HG03135 (cell line): ENCODE measurements at regions not wholly inside any gene's neighbourhood (a gene's known extent, or its start where the extent isn't known, plus 50 kb on each side); places are given as distances from the start of the nearest gene placed in this dataset.
"Not testable (repeated sequence)": the region's sequence is repeated elsewhere in the genome, so short reads cannot be mapped to it uniquely, and the experiment has no call there.

Source experiments
- ATAC-seq: cut with Tn5 transposase; IDR thresholded peaks from one replicate; pipeline ENCODE4 v1.9.1; 2021; ENCODE audit warnings: mild to moderate bottlenecking, moderate library complexity; ENCODE audit not compliant: unreplicated experiment

- ATAC-seq = not testable (repeated sequence)
Measured at GRCh38 chr14:34381304-34381703, 80.7 kb downstream of the SPTSSA start.

GRCh38 chr14:34380471-34380845 is 81.6 kb downstream of the SPTSSA start:
- ATAC-seq = no peak

GRCh38 chr14:34379816-34380470 is 82.1 kb downstream of the SPTSSA start:
- no peak for ATAC-seq

- no peak for ATAC-seq
Measured at GRCh38 chr14:34376649-34377267, 85.3 kb downstream of the SPTSSA start.

GRCh38 chr14:34374998-34375740 is 86.9 kb downstream of the SPTSSA start:
- no peak for ATAC-seq

- ATAC-seq = no peak
Measured at GRCh38 chr14:34373191-34373590, 88.8 kb downstream of the SPTSSA start.

GRCh38 chr14:34372786-34373185 is 89.3 kb downstream of the SPTSSA start:
- ATAC-seq = no peak

GRCh38 chr14:34369648-34370030 is 92.4 kb downstream of the SPTSSA start:
- ATAC-seq = no peak

- ATAC-seq = no peak
Measured at GRCh38 chr14:34368971-34369647, 92.9 kb downstream of the SPTSSA start.

GRCh38 chr14:34368115-34368970 is 93.7 kb downstream of the SPTSSA start:
- ATAC-seq = no peak

- no peak for ATAC-seq
Measured at GRCh38 chr14:34365309-34365915, 96.6 kb downstream of the SPTSSA start.

- ATAC-seq = no peak
Measured at GRCh38 chr14:34364201-34364600, 97.8 kb downstream of the SPTSSA start.

- ATAC-seq = no peak
Measured at GRCh38 chr14:34363733-34364134, 98.3 kb downstream of the SPTSSA start.

GRCh38 chr14:34362641-34363251 is 99.3 kb downstream of the SPTSSA start:
- no peak for ATAC-seq

- ATAC-seq = no peak
Measured at GRCh38 chr14:34361504-34362011, 100.5 kb downstream of the SPTSSA start.

GRCh38 chr14:34359420-34360117 is 102.5 kb downstream of the SPTSSA start:
- ATAC-seq = no peak

GRCh38 chr14:34356264-34356654 is 105.8 kb downstream of the SPTSSA start:
- ATAC-seq = no peak

- ATAC-seq = no peak
Measured at GRCh38 chr14:34355584-34356263, 106.3 kb downstream of the SPTSSA start.
